HCT116 (cell line): ENCODE measurements at regions not wholly inside any gene's neighbourhood (a gene's known extent, or its start where the extent isn't known, plus 50 kb on each side); places are given as distances from the start of the nearest gene placed in this dataset.

ENCODE experiments used
- ATAC-seq: fragments of 200-7000 bp; cut with Tn5 transposase; 2 replicates; pipeline ENCODE4 v1.9.1; 2020; ENCODE audit warnings: mild to moderate bottlenecking, moderate library complexity
- BruUV-seq: library from RNA; stranded (reverse); fragments of 400-500 nt; replicated peaks from 2 replicates; lab custom pipeline; 2021; lab: Mats Ljungman, UMichigan
- CTCF ChIA-PET: fragments of 300-600 bp; sonication (Branson Sonifier 250); formaldehyde crosslinking; loops from one replicate; lab custom pipeline; 2021; ENCODE audit warnings: antibody characterized with exemption; lab: Charles Lee
- POLR2A ChIA-PET: fragments of 300-600, 350-600 bp; sonication (Branson Sonifier 250); formaldehyde crosslinking; loops from one replicate; lab custom pipeline; 2021; ENCODE audit warnings: antibody characterized with exemption; lab: Charles Lee
- RAD21 ChIA-PET, 2 experiments: fragments of 300-600 bp; sonication (Branson Sonifier 250); formaldehyde crosslinking; loops; one replicate each; lab custom pipeline; 2023; ENCODE audit warnings: low total read pairs in 2 of 2; ENCODE audit not compliant: uncharacterized antibody in 2 of 2, unreplicated experiment in 2 of 2, low non-redundant PET in 1 of 2; lab: Charles Lee
- DNase-seq: peaks from one replicate; pipeline ENCODE4 v3.0.0-alpha.2; 2010; ENCODE audit warnings: low read depth, low spot score
- H2AFZ ChIP-seq: fragments of 200-600 bp; shearing (Covaris generic), sonication (generic); 2 replicates; pipeline ENCODE4 v1.6.1; 2017; ENCODE audit warnings: low read depth, mixed run types, mixed read lengths, antibody characterized with exemption, low read length; ENCODE audit not compliant: poor library complexity, severe bottlenecking
- H3K27ac ChIP-seq: 2 replicates; pipeline ENCODE4 v1.5.1; 2012; ENCODE audit warnings: low read depth, low read length
- H3K27me3 ChIP-seq: fragments of 200-600 bp; sonication (generic); 2 replicates; pipeline ENCODE4 v1.6.1; 2016; ENCODE audit warnings: mixed run types, low read length, mixed read lengths; ENCODE audit not compliant: insufficient read depth
- H3K36me3 ChIP-seq, 2 experiments: fragments of 200-500 bp in 1 of 2; fragments of 200-600 bp in 1 of 2; sonication (Bioruptor generic) in 1 of 2; sonication (generic) in 1 of 2; 2 replicates each; pipeline versions ENCODE4 v1.5.1 to v1.6.1; 2014 to 2016; ENCODE audit warnings: low read length in 2 of 2, inconsistent platforms in 1 of 2, mixed read lengths in 1 of 2, mixed run types in 1 of 2; ENCODE audit not compliant: insufficient read depth in 2 of 2, control insufficient read depth in 1 of 2
- H3K4me1 ChIP-seq, 2 experiments: fragments of 200-600 bp in 1 of 2; sonication (generic) in 1 of 2; 2 replicates each; pipeline versions ENCODE4 v1.5.1 to v1.6.1; 2012 to 2017; ENCODE audit warnings: low read length in 2 of 2, inconsistent platforms in 1 of 2, mild to moderate bottlenecking in 1 of 2, mixed read lengths in 1 of 2, mixed run types in 1 of 2, moderate library complexity in 1 of 2; ENCODE audit not compliant: insufficient read depth in 2 of 2, control insufficient read depth in 1 of 2
- H3K4me2 ChIP-seq: fragments of 200-600 bp; sonication (generic); 2 replicates; pipeline ENCODE4 v1.6.1; 2017; ENCODE audit warnings: mixed run types, low read length, mixed read lengths
- H3K4me3 ChIP-seq, 2 experiments: fragments of 200-600 bp in 1 of 2; sonication (generic) in 1 of 2; replicated peaks in 1 of 2; 2 replicates each; pipeline ENCODE4 v1.5.1; 2011 to 2016; ENCODE audit warnings: low read length in 2 of 2, control low read depth in 1 of 2, low read depth in 1 of 2, mild to moderate bottlenecking in 1 of 2, mixed read lengths in 1 of 2, mixed run types in 1 of 2
- H3K79me2 ChIP-seq: fragments of 200-600 bp; sonication (generic); 2 replicates; pipeline ENCODE4 v1.6.1; 2017; ENCODE audit warnings: mild to moderate bottlenecking, mixed run types, low read length, moderate library complexity, mixed read lengths; ENCODE audit not compliant: insufficient read depth
- H3K9ac ChIP-seq: fragments of 200-600 bp; sonication (generic); 2 replicates; pipeline ENCODE4 v1.6.1; 2016; ENCODE audit warnings: low read length, mixed read lengths
- H3K9me2 ChIP-seq: fragments of 200-600 bp; sonication (generic), shearing (Covaris generic); 2 replicates; pipeline ENCODE4 v1.6.1; 2017; ENCODE audit warnings: mixed run types, mild to moderate bottlenecking, moderate library complexity; ENCODE audit not compliant: insufficient read depth
- H3K9me3 ChIP-seq, 2 experiments: fragments of 200-500 bp in 1 of 2; fragments of 200-600 bp in 1 of 2; sonication (Bioruptor generic) in 1 of 2; sonication (generic) in 1 of 2; 2 replicates each; pipeline ENCODE4 v1.6.1; 2014 to 2017; ENCODE audit warnings: low read length in 2 of 2, mixed read lengths in 2 of 2, inconsistent platforms in 1 of 2, low read depth in 1 of 2, mild to moderate bottlenecking in 1 of 2, mixed run types in 1 of 2, moderate library complexity in 1 of 2; ENCODE audit not compliant: control insufficient read depth in 1 of 2, insufficient read depth in 1 of 2
- H4K20me1 ChIP-seq: fragments of 200-600 bp; sonication (generic), shearing (Covaris generic); 2 replicates; pipeline ENCODE4 v1.6.1; 2017; ENCODE audit warnings: mixed run types, mild to moderate bottlenecking, moderate library complexity; ENCODE audit not compliant: insufficient read depth
- CBX3 ChIP-seq: IDR thresholded peaks from 2 replicates; pipeline ENCODE4 v1.6.1; 2012; ENCODE audit warnings: low read depth
- CEBPB ChIP-seq: IDR thresholded peaks from 2 replicates; pipeline ENCODE4 v1.6.1; 2012; ENCODE audit warnings: low read depth
- EGR1 ChIP-seq: IDR thresholded peaks from 2 replicates; pipeline ENCODE4 v1.6.1; 2012; ENCODE audit warnings: low read depth
- FOSL1 ChIP-seq: IDR thresholded peaks from 2 replicates; pipeline ENCODE4 v1.6.1; 2012; ENCODE audit warnings: low read depth
- POLR2AphosphoS5 ChIP-seq: IDR thresholded peaks from 2 replicates; pipeline ENCODE4 v1.6.1; 2011; ENCODE audit warnings: mild to moderate bottlenecking, low read depth, low read length, moderate library complexity
- RAD21 ChIP-seq: IDR thresholded peaks from 2 replicates; pipeline ENCODE4 v1.6.1; 2012; ENCODE audit warnings: low read depth, mild to moderate bottlenecking
- SIN3A ChIP-seq: IDR thresholded peaks from 2 replicates; pipeline ENCODE4 v1.6.1; 2012; ENCODE audit warnings: low read depth
- SP1 ChIP-seq: IDR thresholded peaks from 2 replicates; pipeline ENCODE4 v1.6.1; 2012; ENCODE audit warnings: low read depth
- TCF7L2 ChIP-seq: IDR thresholded peaks from 2 replicates; pipeline ENCODE4 v1.7.0; 2011; ENCODE audit warnings: borderline replicate concordance, inconsistent platforms; ENCODE audit not compliant: insufficient read depth, insufficient read length; ENCODE audit errors: extremely low read depth
- ZFX ChIP-seq: fragments of 450-650 bp; IDR thresholded peaks from 2 replicates; pipeline ENCODE4 v1.6.1; 2017
- ZNF274 ChIP-seq: fragments of 200-500 bp; sonication (Bioruptor generic); IDR thresholded peaks from 2 replicates; pipeline ENCODE4 v1.6.1; 2014; ENCODE audit warnings: mild to moderate bottlenecking, low read depth, low read length, inconsistent platforms
- intact Hi-C: fragments of 100-400 bp; cut with micrococcal nuclease; formaldehyde crosslinking; loops from 2 replicates; pipeline ENCODE4 v1.10.0; 2022
- TF ChIP-seq, protein P1 (sequence below): IDR thresholded peaks from 2 replicates; pipeline ENCODE4 v1.6.1; 2012; ENCODE audit warnings: low read depth
- TF ChIP-seq, protein P2 (sequence below): IDR thresholded peaks from 2 replicates; pipeline ENCODE4 v1.6.1; 2011; ENCODE audit warnings: mild to moderate bottlenecking, low read length, moderate library complexity; ENCODE audit not compliant: insufficient replicate concordance; ENCODE audit errors: extremely low read depth
- TF ChIP-seq, protein P3 (sequence below), 3 experiments: fragments of 200-600 bp in 1 of 3; sonication (generic) in 1 of 3; IDR thresholded peaks in 2 of 3; conservative IDR thresholded peaks in 1 of 3; 2 replicates each; pipeline ENCODE4 v1.5.1; 2012 to 2017; ENCODE audit warnings: low read depth in 2 of 3, low read length in 2 of 3, antibody characterized with exemption in 1 of 3, borderline replicate concordance in 1 of 3, control low read depth in 1 of 3, mild to moderate bottlenecking in 1 of 3, mixed read lengths in 1 of 3, mixed run types in 1 of 3, moderate library complexity in 1 of 3; ENCODE audit not compliant: insufficient read depth in 1 of 3

DNA sequence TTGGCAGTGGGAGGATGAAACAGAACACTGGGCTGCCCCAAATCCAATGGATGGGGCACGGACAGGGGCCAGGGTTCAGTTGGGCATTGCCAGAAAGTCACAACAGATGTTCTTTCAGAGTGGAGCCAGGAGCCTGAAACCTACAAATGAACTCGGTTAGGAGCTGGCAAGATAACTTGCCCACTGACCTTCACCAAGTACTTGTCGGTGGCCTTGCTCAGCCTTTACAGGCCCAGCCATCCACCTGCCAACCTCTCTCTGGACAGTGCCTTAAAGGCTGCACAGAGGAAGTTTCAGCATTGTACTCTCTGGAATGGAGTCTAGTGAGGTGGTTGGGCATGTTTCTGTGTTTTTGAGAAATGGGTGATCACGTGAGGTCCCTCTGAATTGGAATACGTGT, 87.1 kb upstream of the USP9X start:
- TF ChIP-seq CBX3 (no peak), TCF7L2 (no peak), SP1 (no peak), RAD21 (no peak), CEBPB (no peak), ZFX (no peak), SIN3A (no peak), POLR2AphosphoS5 (no peak), FOSL1 (no peak), ZNF274 (no peak), EGR1 (no peak)
- TF ChIP-seq, protein P1, sequence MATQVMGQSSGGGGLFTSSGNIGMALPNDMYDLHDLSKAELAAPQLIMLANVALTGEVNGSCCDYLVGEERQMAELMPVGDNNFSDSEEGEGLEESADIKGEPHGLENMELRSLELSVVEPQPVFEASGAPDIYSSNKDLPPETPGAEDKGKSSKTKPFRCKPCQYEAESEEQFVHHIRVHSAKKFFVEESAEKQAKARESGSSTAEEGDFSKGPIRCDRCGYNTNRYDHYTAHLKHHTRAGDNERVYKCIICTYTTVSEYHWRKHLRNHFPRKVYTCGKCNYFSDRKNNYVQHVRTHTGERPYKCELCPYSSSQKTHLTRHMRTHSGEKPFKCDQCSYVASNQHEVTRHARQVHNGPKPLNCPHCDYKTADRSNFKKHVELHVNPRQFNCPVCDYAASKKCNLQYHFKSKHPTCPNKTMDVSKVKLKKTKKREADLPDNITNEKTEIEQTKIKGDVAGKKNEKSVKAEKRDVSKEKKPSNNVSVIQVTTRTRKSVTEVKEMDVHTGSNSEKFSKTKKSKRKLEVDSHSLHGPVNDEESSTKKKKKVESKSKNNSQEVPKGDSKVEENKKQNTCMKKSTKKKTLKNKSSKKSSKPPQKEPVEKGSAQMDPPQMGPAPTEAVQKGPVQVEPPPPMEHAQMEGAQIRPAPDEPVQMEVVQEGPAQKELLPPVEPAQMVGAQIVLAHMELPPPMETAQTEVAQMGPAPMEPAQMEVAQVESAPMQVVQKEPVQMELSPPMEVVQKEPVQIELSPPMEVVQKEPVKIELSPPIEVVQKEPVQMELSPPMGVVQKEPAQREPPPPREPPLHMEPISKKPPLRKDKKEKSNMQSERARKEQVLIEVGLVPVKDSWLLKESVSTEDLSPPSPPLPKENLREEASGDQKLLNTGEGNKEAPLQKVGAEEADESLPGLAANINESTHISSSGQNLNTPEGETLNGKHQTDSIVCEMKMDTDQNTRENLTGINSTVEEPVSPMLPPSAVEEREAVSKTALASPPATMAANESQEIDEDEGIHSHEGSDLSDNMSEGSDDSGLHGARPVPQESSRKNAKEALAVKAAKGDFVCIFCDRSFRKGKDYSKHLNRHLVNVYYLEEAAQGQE: no peak
- TF ChIP-seq, protein P2, sequence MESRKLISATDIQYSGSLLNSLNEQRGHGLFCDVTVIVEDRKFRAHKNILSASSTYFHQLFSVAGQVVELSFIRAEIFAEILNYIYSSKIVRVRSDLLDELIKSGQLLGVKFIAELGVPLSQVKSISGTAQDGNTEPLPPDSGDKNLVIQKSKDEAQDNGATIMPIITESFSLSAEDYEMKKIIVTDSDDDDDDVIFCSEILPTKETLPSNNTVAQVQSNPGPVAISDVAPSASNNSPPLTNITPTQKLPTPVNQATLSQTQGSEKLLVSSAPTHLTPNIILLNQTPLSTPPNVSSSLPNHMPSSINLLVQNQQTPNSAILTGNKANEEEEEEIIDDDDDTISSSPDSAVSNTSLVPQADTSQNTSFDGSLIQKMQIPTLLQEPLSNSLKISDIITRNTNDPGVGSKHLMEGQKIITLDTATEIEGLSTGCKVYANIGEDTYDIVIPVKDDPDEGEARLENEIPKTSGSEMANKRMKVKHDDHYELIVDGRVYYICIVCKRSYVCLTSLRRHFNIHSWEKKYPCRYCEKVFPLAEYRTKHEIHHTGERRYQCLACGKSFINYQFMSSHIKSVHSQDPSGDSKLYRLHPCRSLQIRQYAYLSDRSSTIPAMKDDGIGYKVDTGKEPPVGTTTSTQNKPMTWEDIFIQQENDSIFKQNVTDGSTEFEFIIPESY: no peak
- TF ChIP-seq, protein P3, sequence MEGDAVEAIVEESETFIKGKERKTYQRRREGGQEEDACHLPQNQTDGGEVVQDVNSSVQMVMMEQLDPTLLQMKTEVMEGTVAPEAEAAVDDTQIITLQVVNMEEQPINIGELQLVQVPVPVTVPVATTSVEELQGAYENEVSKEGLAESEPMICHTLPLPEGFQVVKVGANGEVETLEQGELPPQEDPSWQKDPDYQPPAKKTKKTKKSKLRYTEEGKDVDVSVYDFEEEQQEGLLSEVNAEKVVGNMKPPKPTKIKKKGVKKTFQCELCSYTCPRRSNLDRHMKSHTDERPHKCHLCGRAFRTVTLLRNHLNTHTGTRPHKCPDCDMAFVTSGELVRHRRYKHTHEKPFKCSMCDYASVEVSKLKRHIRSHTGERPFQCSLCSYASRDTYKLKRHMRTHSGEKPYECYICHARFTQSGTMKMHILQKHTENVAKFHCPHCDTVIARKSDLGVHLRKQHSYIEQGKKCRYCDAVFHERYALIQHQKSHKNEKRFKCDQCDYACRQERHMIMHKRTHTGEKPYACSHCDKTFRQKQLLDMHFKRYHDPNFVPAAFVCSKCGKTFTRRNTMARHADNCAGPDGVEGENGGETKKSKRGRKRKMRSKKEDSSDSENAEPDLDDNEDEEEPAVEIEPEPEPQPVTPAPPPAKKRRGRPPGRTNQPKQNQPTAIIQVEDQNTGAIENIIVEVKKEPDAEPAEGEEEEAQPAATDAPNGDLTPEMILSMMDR (IDR thresholded peaks at IDR 0.05 in 2 of 3, conservative IDR thresholded peaks at IDR 0.05 in 1 of 3; ENCODE audit: borderline replicate concordance in 1 of 3, insufficient read depth in 1 of 3, low read depth in 2 of 3, low read length in 2 of 3): no peak
- Histone ChIP-seq H3K79me2 (no peaks in the 10 kb centered on the region), H2AFZ (no peak overlapping the region), H3K36me3 (no peaks in the 10 kb centered on the region), H3K4me3 (no peak overlapping the region), H3K4me2 (no peak overlapping the region), H3K9me2 (no peaks in the 10 kb centered on the region), H3K9ac (no peak overlapping the region), H3K4me1 (peaks cover 0 to 8% of the 10 kb centered on the region in 2 experiments; a peak in 2 of 4 replicates), H3K27me3 (no peaks in the 10 kb centered on the region), H4K20me1 (no peaks in the 10 kb centered on the region), H3K27ac (no peak overlapping the region), H3K9me3 (no peaks in the 10 kb centered on the region)
- ChIA-PET CTCF (no interaction called here), RAD21 (no interaction called here), POLR2A (no interaction called here)
- no peak for ATAC-seq
- no peak for DNase-seq
- BruUV-seq: no TSS peak
- intact Hi-C loops: no loop called here
